Lung (tissue), 11 donors: ENCODE measurements at regions not wholly inside any gene's neighbourhood (a gene's known extent, or its start where the extent isn't known, plus 50 kb on each side); places are given as distances from the start of the nearest gene placed in this dataset.

Experiments used
- ATAC-seq: fragments of 200-7000 bp; cut with Tn5 transposase; one replicate; pipeline ENCODE4 v1.9.1; 2020; ENCODE audit warnings: moderate number of reproducible peaks; ENCODE audit not compliant: insufficient read depth, low FRiP score
- DNase-seq, 3 donors: peaks; one replicate each; pipeline ENCODE4 v3.0.0-alpha.2; 2013 to 2017
- H3K27ac ChIP-seq, 2 donors: one replicate each; pipeline ENCODE4 v1.5.1; 2013; ENCODE audit warnings: mild to moderate bottlenecking in 2 of 2, moderate library complexity in 2 of 2, control low read depth in 1 of 2, inconsistent platforms in 1 of 2, low read depth in 1 of 2, low read length in 1 of 2
- H3K27me3 ChIP-seq, 3 donors: one replicate each; pipeline ENCODE4 v1.5.1; 2013; ENCODE audit warnings: low read length in 2 of 3; ENCODE audit not compliant: control insufficient read depth in 3 of 3, insufficient read depth in 3 of 3
- H3K36me3 ChIP-seq, 4 donors: one replicate each; pipeline ENCODE4 v1.5.1; 2013; ENCODE audit warnings: low read length in 4 of 4, mild to moderate bottlenecking in 1 of 4, moderate library complexity in 1 of 4; ENCODE audit not compliant: control insufficient read depth in 4 of 4, insufficient read depth in 4 of 4
- H3K4me1 ChIP-seq, 5 donors: one replicate each; pipeline ENCODE4 v1.5.1; 2013; ENCODE audit warnings: low read length in 5 of 5, mild to moderate bottlenecking in 2 of 5, moderate library complexity in 1 of 5; ENCODE audit not compliant: control insufficient read depth in 5 of 5, insufficient read depth in 5 of 5
- H3K4me3 ChIP-seq: one replicate; pipeline ENCODE4 v1.5.1; 2013; ENCODE audit warnings: mild to moderate bottlenecking, control low read depth, moderate library complexity
- H3K9ac ChIP-seq, 2 donors: one replicate each; pipeline ENCODE4 v1.5.1; 2013; ENCODE audit warnings: low read length in 2 of 2, control low read depth in 1 of 2; ENCODE audit not compliant: insufficient read depth in 1 of 2
- H3K9me3 ChIP-seq, 4 donors: one replicate each; pipeline ENCODE4 v1.5.1; 2013; ENCODE audit warnings: low read length in 3 of 4, mild to moderate bottlenecking in 1 of 4, moderate library complexity in 1 of 4; ENCODE audit not compliant: control insufficient read depth in 4 of 4, insufficient read depth in 3 of 4
- WGBS, 2 donors: extraction: QIAGEN DNeasy Blood & Tissue Kit; methylation state at CpG; one replicate each; pipeline ENCODE4 v1.1.7; 2013; 5-methylcytosine and 5-hydroxymethylcytosine counted together
- TF ChIP-seq, protein P1 (sequence below): IDR thresholded peaks from 2 replicates; pipeline ENCODE4 v1.5.1; 2012; ENCODE audit warnings: mild to moderate bottlenecking; ENCODE audit errors: control extremely low read depth, extremely low read depth
- donor health status: control.
- donor health status: control.
- donor health status: Bipolar disorder and iron deficiency.
- donor health status: healthy.
- donor health status: DM: yes; HTN: yes; CAD: no.

DNA sequence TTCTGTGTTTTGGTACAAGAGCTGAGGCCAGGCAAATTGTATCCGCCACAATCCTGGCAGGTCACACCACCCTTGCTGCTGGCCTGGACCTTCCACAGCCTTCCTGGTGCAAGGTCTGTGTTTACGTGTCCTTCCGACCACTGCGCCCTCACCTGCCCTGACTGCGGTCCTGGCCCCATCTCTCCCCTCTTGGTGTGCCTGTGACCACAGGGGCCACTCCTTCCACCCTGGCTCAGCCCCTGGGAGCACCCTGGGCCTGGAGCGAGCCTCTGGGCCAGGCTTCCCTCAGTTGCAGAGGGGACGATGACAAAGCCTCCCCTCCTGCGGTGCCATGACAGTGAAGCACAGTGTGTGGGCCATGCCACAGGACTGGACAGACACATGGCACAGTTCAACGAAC is 104.5 kb downstream of the PLXNA1 start:
- WGBS, 2 donors: 91 to 93% methylated on average over 9 of the region's 9 CpGs
- peaks cover 0 to 2% (median 0%) of the 10 kb centered on the region in 4 donors for H3K9me3 ChIP-seq
- no peak overlapping the region for H3K9ac ChIP-seq
- no peak overlapping the region for H3K4me3 ChIP-seq
- H3K27me3 ChIP-seq: no peaks in the 10 kb centered on the region
- H3K36me3 ChIP-seq: no peaks in the 10 kb centered on the region
- DNase-seq (no peak), ATAC-seq (no peak)
- H3K4me1 ChIP-seq: no peaks in the 10 kb centered on the region
- TF ChIP-seq, protein P1, sequence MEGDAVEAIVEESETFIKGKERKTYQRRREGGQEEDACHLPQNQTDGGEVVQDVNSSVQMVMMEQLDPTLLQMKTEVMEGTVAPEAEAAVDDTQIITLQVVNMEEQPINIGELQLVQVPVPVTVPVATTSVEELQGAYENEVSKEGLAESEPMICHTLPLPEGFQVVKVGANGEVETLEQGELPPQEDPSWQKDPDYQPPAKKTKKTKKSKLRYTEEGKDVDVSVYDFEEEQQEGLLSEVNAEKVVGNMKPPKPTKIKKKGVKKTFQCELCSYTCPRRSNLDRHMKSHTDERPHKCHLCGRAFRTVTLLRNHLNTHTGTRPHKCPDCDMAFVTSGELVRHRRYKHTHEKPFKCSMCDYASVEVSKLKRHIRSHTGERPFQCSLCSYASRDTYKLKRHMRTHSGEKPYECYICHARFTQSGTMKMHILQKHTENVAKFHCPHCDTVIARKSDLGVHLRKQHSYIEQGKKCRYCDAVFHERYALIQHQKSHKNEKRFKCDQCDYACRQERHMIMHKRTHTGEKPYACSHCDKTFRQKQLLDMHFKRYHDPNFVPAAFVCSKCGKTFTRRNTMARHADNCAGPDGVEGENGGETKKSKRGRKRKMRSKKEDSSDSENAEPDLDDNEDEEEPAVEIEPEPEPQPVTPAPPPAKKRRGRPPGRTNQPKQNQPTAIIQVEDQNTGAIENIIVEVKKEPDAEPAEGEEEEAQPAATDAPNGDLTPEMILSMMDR: no peak
- no peak overlapping the region for H3K27ac ChIP-seq

DNA sequence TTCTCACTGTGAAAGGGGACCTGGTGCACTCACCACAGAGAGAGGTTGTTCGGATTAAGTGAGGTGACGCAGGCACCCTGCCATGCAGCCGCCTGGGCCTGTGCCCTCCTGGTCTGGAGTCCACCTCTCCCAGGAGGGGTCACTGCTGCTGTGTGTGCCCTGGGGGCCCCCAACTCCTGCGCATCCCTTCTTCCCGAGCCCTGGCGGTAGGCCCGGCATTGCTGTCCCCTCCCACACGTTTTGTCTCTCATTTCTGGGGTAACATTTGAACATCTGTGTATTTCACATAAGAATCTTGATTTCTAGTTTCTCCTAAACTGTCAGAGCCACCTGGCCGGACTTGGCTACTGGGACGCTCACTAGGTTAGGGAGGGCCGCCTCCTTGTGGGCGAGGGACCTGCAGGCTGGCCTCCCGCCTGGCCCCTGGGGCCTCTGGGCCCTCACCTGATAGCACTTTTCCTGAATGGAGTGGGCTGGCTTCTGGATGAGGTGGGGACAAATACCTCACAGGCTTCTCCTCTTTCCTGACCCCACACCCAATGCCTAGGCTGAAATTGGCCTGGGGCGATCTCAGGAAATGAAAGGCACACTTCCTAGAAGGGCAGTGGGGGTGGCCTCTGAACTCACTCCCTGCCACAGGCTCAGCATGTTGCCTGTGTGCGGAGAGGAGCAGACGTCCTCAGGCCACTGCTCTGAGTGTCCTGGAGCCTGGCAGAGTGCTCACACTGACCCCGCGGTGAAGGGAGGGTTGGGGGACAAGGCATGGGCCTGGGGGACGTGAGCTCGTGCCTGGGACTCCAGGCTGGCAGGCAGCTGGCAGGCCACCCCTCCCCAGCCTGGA is 104.2 kb upstream of the PRR23E start:
- H3K9ac ChIP-seq: no peak overlapping the region
- no peak overlapping the region for H3K4me3 ChIP-seq
- H3K36me3 ChIP-seq: no peaks in the 10 kb centered on the region
- DNase-seq (no peak), ATAC-seq (no peak)
- WGBS, 2 donors: 84 to 92% methylated on average over 20 of the region's 20 CpGs
- H3K27ac ChIP-seq: no peak overlapping the region
- no peaks in the 10 kb centered on the region for H3K27me3 ChIP-seq
- peaks cover 0 to 2% (median 0%) of the 10 kb centered on the region in 4 donors for H3K9me3 ChIP-seq
- TF ChIP-seq, protein P1: no peak
- H3K4me1 ChIP-seq: no peaks in the 10 kb centered on the region

DNA sequence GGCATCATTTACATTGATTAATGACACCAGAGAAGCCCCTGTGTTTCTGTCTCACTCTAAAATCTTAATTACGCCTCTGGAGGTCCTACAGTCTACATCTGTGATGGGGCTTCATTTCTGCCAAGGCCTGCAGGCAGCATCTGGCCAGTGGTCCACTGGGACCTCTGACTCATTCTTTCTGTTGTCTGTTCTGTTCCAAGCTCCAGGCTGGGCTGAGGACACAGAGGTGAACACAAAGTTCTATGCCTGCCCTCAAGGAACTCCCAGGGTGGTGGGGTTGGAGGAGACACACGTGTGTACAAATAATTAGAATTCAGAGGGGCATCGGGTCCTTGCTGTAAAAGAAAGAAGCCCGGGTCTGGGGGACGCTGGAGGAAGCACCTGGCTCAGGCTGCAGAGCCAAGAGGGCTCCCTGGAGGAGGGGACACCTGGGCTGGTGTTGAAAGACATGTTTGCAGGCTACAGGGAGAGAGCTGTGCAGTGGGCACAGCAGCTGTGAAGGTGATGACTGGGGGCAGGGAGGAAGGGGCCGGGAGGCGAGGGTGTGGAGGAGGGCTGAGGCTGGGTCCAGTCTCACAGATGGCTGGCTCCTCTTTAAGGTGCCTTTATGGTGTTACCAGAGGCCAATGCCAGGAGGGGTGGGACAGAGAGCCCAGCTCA is 103.3 kb upstream of the PRR23E start:
- WGBS, 2 donors: 80 to 89% methylated on average over 7 of the region's 7 CpGs
- no peaks in the 10 kb centered on the region for H3K36me3 ChIP-seq
- no peak overlapping the region for H3K27ac ChIP-seq
- TF ChIP-seq, protein P1: no peak
- no peak overlapping the region for H3K9ac ChIP-seq
- no peaks in the 10 kb centered on the region for H3K4me1 ChIP-seq
- peaks cover 0 to 2% (median 0%) of the 10 kb centered on the region in 4 donors for H3K9me3 ChIP-seq
- DNase-seq: no peak
- no peaks in the 10 kb centered on the region for H3K27me3 ChIP-seq
- no peak overlapping the region for H3K4me3 ChIP-seq
- ATAC-seq: no peak
